Keratinocyte (primary cell): ENCODE measurements at regions not wholly inside any gene's neighbourhood (a gene's known extent, or its start where the extent isn't known, plus 50 kb on each side); places are given as distances from the start of the nearest gene placed in this dataset.
"Not testable (repeated sequence)": the region's sequence is repeated elsewhere in the genome, so short reads cannot be mapped to it uniquely, and the experiment has no call there.

Source experiments
- DNase-seq: peaks from one replicate; pipeline ENCODE4 v3.0.0-alpha.2; 2011; ENCODE audit warnings: low read depth, missing footprints, low spot score
- FAIRE-seq: peaks from 2 replicates; lab custom pipeline; 2011; peaks lifted over from hg19 to GRCh38; lab: Jason Lieb, UNC
- H2AFZ ChIP-seq: 2 replicates; pipeline ENCODE4 v1.6.0; 2012; ENCODE audit warnings: low read length, control low read depth, inconsistent platforms; ENCODE audit not compliant: control insufficient read depth
- H3K27ac ChIP-seq: 2 replicates; pipeline ENCODE4 v1.5.1; 2011; ENCODE audit warnings: low read length; ENCODE audit not compliant: control insufficient read depth, insufficient read depth
- H3K27me3 ChIP-seq: 3 replicates; pipeline ENCODE4 v1.6.0; 2011; ENCODE audit warnings: low read length; ENCODE audit not compliant: control insufficient read depth, insufficient read depth; ENCODE audit errors: extremely low read depth
- H3K36me3 ChIP-seq, 2 experiments: 2 replicates in 1 of 2; 3 replicates in 1 of 2; pipeline ENCODE4 v1.5.1; 2011; ENCODE audit warnings: low read length in 2 of 2, mild to moderate bottlenecking in 1 of 2; ENCODE audit not compliant: control insufficient read depth in 2 of 2, insufficient read depth in 2 of 2; ENCODE audit errors: extremely low read depth in 1 of 2
- H3K4me1 ChIP-seq: 3 replicates; pipeline ENCODE4 v1.5.1; 2011; ENCODE audit warnings: low read length; ENCODE audit not compliant: control insufficient read depth, insufficient read depth; ENCODE audit errors: extremely low read depth
- H3K4me2 ChIP-seq: 3 replicates; pipeline ENCODE4 v1.6.0; 2011; ENCODE audit warnings: low read depth, low read length; ENCODE audit not compliant: control insufficient read depth, insufficient read depth; ENCODE audit errors: extremely low read depth
- H3K4me3 ChIP-seq, 3 experiments: fragments of 200-600 bp in 1 of 3; sonication (generic) in 1 of 3; 2 replicates in 2 of 3; 3 replicates in 1 of 3; pipeline ENCODE4 v1.5.1; 2011 to 2016; ENCODE audit warnings: low read length in 3 of 3, mild to moderate bottlenecking in 3 of 3, control low read depth in 2 of 3, inconsistent platforms in 1 of 3, low read depth in 1 of 3, mixed read lengths in 1 of 3, mixed run types in 1 of 3, moderate library complexity in 1 of 3; ENCODE audit not compliant: control insufficient read depth in 2 of 3, insufficient read depth in 2 of 3; ENCODE audit errors: extremely low read depth in 1 of 3
- H3K79me2 ChIP-seq: 2 replicates; pipeline ENCODE4 v1.6.0; 2012; ENCODE audit warnings: low read length; ENCODE audit not compliant: control insufficient read depth, insufficient read depth
- H3K9ac ChIP-seq: 3 replicates; pipeline ENCODE4 v1.6.0; 2011; ENCODE audit warnings: low read length; ENCODE audit not compliant: control insufficient read depth, insufficient read depth; ENCODE audit errors: extremely low read depth
- H3K9me1 ChIP-seq: 3 replicates; pipeline ENCODE4 v1.6.0; 2011; ENCODE audit warnings: low read length; ENCODE audit not compliant: control insufficient read depth, insufficient read depth; ENCODE audit errors: extremely low read depth
- H3K9me3 ChIP-seq: 2 replicates; pipeline ENCODE4 v1.5.1; 2012; ENCODE audit warnings: low read depth, low read length; ENCODE audit not compliant: control insufficient read depth
- H4K20me1 ChIP-seq: 3 replicates; pipeline ENCODE4 v1.6.0; 2011; ENCODE audit warnings: low read length; ENCODE audit not compliant: control insufficient read depth, insufficient read depth; ENCODE audit errors: extremely low read depth
- CTCF ChIP-seq, 3 experiments: IDR thresholded peaks in 1 of 3; conservative IDR thresholded peaks in 1 of 3; optimal IDR thresholded peaks in 1 of 3; 2 replicates in 2 of 3; 3 replicates in 1 of 3; pipeline versions ENCODE3 to v1.5.1; 2011; ENCODE audit warnings: low read length in 3 of 3, mild to moderate bottlenecking in 3 of 3, moderate library complexity in 2 of 3, control low read depth in 1 of 3, inconsistent platforms in 1 of 3; ENCODE audit not compliant: insufficient read depth in 2 of 3; ENCODE audit errors: extremely low read depth in 1 of 3
- EZH2 ChIP-seq: IDR thresholded peaks from one replicate; pipeline ENCODE4 v1.6.1; 2012; ENCODE audit warnings: inconsistent platforms, mild to moderate bottlenecking, low read length, moderate library complexity
- dilution Hi-C: fragments of 300-500 bp; cut with MboI; formaldehyde crosslinking; loops from one replicate; pipeline ENCODE4 v1.7.0; 2020; ENCODE audit warnings: low sequenced_read_pairs; ENCODE audit not compliant: extremely low pct_ligation_motif_present

GRCh38 chr14:40679256-40679655, 927.4 kb upstream of the LRFN5 start:
- H3K9me3 ChIP-seq, result no peaks in the 10 kb centered on the region
- no peak overlapping the region for H3K4me2 ChIP-seq
- TF ChIP-seq CTCF (optimal IDR thresholded peaks at IDR 0.05 in 1 of 3, IDR thresholded peaks at IDR 0.05 in 1 of 3, conservative IDR thresholded peaks at IDR 0.05 in 1 of 3; ENCODE audit: extremely low read depth in 1 of 3, insufficient read depth in 2 of 3, low read length in 3 of 3) (no peak), EZH2 (no peak)
- no peak overlapping the region for H2AFZ ChIP-seq
- H3K9ac ChIP-seq, result no peak overlapping the region
- FAIRE-seq (no peak), DNase-seq (no peak)
- no peak overlapping the region for H3K27ac ChIP-seq
- dilution Hi-C loops, result no loop called here
- no peaks in the 10 kb centered on the region for H3K36me3 ChIP-seq
- no peaks in the 10 kb centered on the region for H3K4me1 ChIP-seq
- H3K4me3 ChIP-seq, result no peak overlapping the region
- H4K20me1 ChIP-seq, result no peaks in the 10 kb centered on the region
- no peaks in the 10 kb centered on the region for H3K79me2 ChIP-seq
- no peaks in the 10 kb centered on the region for H3K9me1 ChIP-seq
- no peaks in the 10 kb centered on the region for H3K27me3 ChIP-seq

GRCh38 chr14:40677206-40677605, 929.5 kb upstream of the LRFN5 start:
- H3K79me2 ChIP-seq, H3K27me3 ChIP-seq, H3K9me3 ChIP-seq, H4K20me1 ChIP-seq, H3K36me3 ChIP-seq, H3K9me1 ChIP-seq, H3K27ac ChIP-seq, FAIRE-seq, H2AFZ ChIP-seq, dilution Hi-C loops, H3K4me1 ChIP-seq, H3K9ac ChIP-seq, DNase-seq, H3K4me2 ChIP-seq, H3K4me3 ChIP-seq: not testable (repeated sequence)

GRCh38 chr14:40674502-40674901, 932.2 kb upstream of the LRFN5 start:
- H3K79me2 ChIP-seq, result no peaks in the 10 kb centered on the region
- H3K36me3 ChIP-seq, result no peaks in the 10 kb centered on the region
- no peak overlapping the region for H3K9ac ChIP-seq
- no peaks in the 10 kb centered on the region for H3K4me1 ChIP-seq
- dilution Hi-C loops, result no loop called here
- no peak overlapping the region for H3K4me3 ChIP-seq
- H3K4me2 ChIP-seq, result no peak overlapping the region
- no peaks in the 10 kb centered on the region for H3K27me3 ChIP-seq
- H2AFZ ChIP-seq, result no peak overlapping the region
- TF ChIP-seq CTCF (optimal IDR thresholded peaks at IDR 0.05 in 1 of 3, IDR thresholded peaks at IDR 0.05 in 1 of 3, conservative IDR thresholded peaks at IDR 0.05 in 1 of 3; ENCODE audit: extremely low read depth in 1 of 3, insufficient read depth in 2 of 3, low read length in 3 of 3) (no peak), EZH2 (no peak)
- no peak overlapping the region for H3K27ac ChIP-seq
- H3K9me1 ChIP-seq, result no peaks in the 10 kb centered on the region
- DNase-seq, result no peak
- no peak for FAIRE-seq
- H3K9me3 ChIP-seq, result no peaks in the 10 kb centered on the region
- no peaks in the 10 kb centered on the region for H4K20me1 ChIP-seq
